ENCODE measurements at regions not wholly inside any gene's neighbourhood (a gene's known extent, or its start where the extent isn't known, plus 50 kb on each side); places are given as distances from the start of the nearest gene placed in this dataset.

DNA sequence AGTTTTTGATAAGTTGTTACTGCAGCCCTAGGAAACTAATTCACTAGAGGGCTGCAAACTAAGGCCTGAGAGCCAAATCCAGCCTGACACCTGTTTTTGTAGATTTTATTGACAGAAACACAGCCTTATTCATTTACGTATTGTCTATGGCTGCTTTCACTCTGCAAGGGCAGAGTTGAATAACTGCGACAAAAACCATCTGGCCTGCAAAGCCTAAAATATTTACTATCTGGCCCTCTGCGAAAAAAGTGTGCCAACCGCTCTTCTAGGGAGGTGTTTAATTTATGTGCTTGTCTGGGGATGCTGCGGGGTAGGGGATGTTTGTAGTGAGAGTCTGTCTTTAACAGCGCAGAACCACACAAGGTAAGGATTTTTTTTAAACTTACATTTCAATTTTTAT is 165.0 kb upstream of the RBFOX1 start:
- TF ChIP-seq, protein P1, sequence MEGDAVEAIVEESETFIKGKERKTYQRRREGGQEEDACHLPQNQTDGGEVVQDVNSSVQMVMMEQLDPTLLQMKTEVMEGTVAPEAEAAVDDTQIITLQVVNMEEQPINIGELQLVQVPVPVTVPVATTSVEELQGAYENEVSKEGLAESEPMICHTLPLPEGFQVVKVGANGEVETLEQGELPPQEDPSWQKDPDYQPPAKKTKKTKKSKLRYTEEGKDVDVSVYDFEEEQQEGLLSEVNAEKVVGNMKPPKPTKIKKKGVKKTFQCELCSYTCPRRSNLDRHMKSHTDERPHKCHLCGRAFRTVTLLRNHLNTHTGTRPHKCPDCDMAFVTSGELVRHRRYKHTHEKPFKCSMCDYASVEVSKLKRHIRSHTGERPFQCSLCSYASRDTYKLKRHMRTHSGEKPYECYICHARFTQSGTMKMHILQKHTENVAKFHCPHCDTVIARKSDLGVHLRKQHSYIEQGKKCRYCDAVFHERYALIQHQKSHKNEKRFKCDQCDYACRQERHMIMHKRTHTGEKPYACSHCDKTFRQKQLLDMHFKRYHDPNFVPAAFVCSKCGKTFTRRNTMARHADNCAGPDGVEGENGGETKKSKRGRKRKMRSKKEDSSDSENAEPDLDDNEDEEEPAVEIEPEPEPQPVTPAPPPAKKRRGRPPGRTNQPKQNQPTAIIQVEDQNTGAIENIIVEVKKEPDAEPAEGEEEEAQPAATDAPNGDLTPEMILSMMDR (IDR thresholded peaks at IDR 0.05; ENCODE audit: low read depth, low read length): no peak
- TF ChIP-seq POLR2A (IDR thresholded peaks at IDR 0.05; ENCODE audit: extremely low read depth, insufficient read length): no peak
- TF ChIP-seq, protein P2, sequence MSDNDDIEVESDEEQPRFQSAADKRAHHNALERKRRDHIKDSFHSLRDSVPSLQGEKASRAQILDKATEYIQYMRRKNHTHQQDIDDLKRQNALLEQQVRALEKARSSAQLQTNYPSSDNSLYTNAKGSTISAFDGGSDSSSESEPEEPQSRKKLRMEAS (IDR thresholded peaks at IDR 0.05; ENCODE audit: low read depth, low read length): no peak
